Stimulated activated effector memory CD8-positive, alpha-beta T cell treated with anti-CD3 and anti-CD28 coated beads, Interleukin-12 subunit alpha, Interleukin-12 subunit beta, amount 100 ng/mL, for 72 hours (primary cell): ENCODE measurements at regions not wholly inside any gene's neighbourhood (a gene's known extent, or its start where the extent isn't known, plus 50 kb on each side); places are given as distances from the start of the nearest gene placed in this dataset.
A peak's percentile ranks its signal among the peaks of the same experiment; 100 is the strongest.
"Not testable (repeated sequence)": the region's sequence is repeated elsewhere in the genome, so short reads cannot be mapped to it uniquely, and the experiment has no call there.

Experiments
- ATAC-seq: fragments of 150-1000 bp; cut with Tn5 transposase; 2 replicates; pipeline ENCODE4 v1.10.0; 2021
- DNase-seq, 2 donors: peaks; one replicate each; pipeline ENCODE4 v3.0.0; 2021 to 2022; ENCODE audit warnings: low spot score in 2 of 2
- H3K27ac Mint-ChIP-seq: one replicate; pipeline ENCODE4 v1.8.0; 2022; ENCODE audit warnings: mild to moderate bottlenecking, mixed read lengths
- H3K36me3 Mint-ChIP-seq: one replicate; pipeline ENCODE4 v1.8.0; 2022; ENCODE audit warnings: mild to moderate bottlenecking, mixed read lengths
- H3K4me1 Mint-ChIP-seq: one replicate; pipeline ENCODE4 v1.8.0; 2022; ENCODE audit warnings: mixed read lengths
- H3K4me3 Mint-ChIP-seq: one replicate; pipeline ENCODE4 v1.8.0; 2022; ENCODE audit warnings: mild to moderate bottlenecking, mixed read lengths
- H3K9me3 Mint-ChIP-seq: one replicate; pipeline ENCODE4 v1.8.0; 2022; ENCODE audit warnings: mixed read lengths

GRCh38 chr2:39922679-39923405 lies 143.8 kb upstream of the THUMPD2 start:
- Mint-ChIP-seq H3K9me3 (no peaks in the 10 kb centered on the region), H3K4me1 (peaks cover 6% of the 10 kb centered on the region), H3K4me3 (no peak overlapping the region), H3K36me3 (no peaks in the 10 kb centered on the region), H3K27ac (no peak overlapping the region)
- DNase-seq (no peak), ATAC-seq (no peak)

GRCh38 chr2:39920307-39920801 lies 141.3 kb upstream of the THUMPD2 start:
- Mint-ChIP-seq H3K4me1 (peaks cover 6% of the 10 kb centered on the region), H3K9me3 (no peaks in the 10 kb centered on the region), H3K36me3 (no peaks in the 10 kb centered on the region), H3K4me3 (no peak overlapping the region), H3K27ac (no peak overlapping the region)
- DNase-seq (no peak), ATAC-seq (peak; percentile 48)

- peaks cover 6% of the 10 kb centered on the region for H3K4me1 Mint-ChIP-seq
- no peaks in the 10 kb centered on the region for H3K9me3 Mint-ChIP-seq
- H3K27ac Mint-ChIP-seq: no peak overlapping the region
- DNase-seq: no peak
- peak; percentile 75 for ATAC-seq
- no peak overlapping the region for H3K4me3 Mint-ChIP-seq
- H3K36me3 Mint-ChIP-seq: no peaks in the 10 kb centered on the region
Measured at GRCh38 chr2:39919511-39920306, 140.7 kb upstream of the THUMPD2 start.

GRCh38 chr2:39918886-39919285 lies 139.8 kb upstream of the THUMPD2 start:
- ATAC-seq (no peak), DNase-seq (no peak)
- Mint-ChIP-seq H3K36me3 (no peaks in the 10 kb centered on the region), H3K4me3 (no peak overlapping the region), H3K4me1 (peaks cover 6% of the 10 kb centered on the region), H3K9me3 (no peaks in the 10 kb centered on the region), H3K27ac (no peak overlapping the region)

- not testable (repeated sequence) for H3K9me3 Mint-ChIP-seq, H3K36me3 Mint-ChIP-seq, DNase-seq, H3K4me3 Mint-ChIP-seq, H3K27ac Mint-ChIP-seq, H3K4me1 Mint-ChIP-seq, ATAC-seq
Measured at GRCh38 chr2:39917371-39917770, 138.3 kb upstream of the THUMPD2 start.

- no peak for ATAC-seq
- Mint-ChIP-seq H3K36me3 (no peaks in the 10 kb centered on the region), H3K4me1 (peaks cover 6% of the 10 kb centered on the region), H3K9me3 (no peaks in the 10 kb centered on the region), H3K4me3 (no peak overlapping the region), H3K27ac (no peak overlapping the region)
- no peak for DNase-seq
Measured at GRCh38 chr2:39914949-39915348, 135.9 kb upstream of the THUMPD2 start.

GRCh38 chr2:39913648-39914461 lies 134.8 kb upstream of the THUMPD2 start:
- no peaks in the 10 kb centered on the region for H3K4me1 Mint-ChIP-seq
- H3K27ac Mint-ChIP-seq: no peak overlapping the region
- DNase-seq: no peak
- no peaks in the 10 kb centered on the region for H3K36me3 Mint-ChIP-seq
- ATAC-seq: peak; percentile 44
- H3K9me3 Mint-ChIP-seq: no peaks in the 10 kb centered on the region
- no peak overlapping the region for H3K4me3 Mint-ChIP-seq

- no peaks in the 10 kb centered on the region for H3K4me1 Mint-ChIP-seq
- no peak overlapping the region for H3K27ac Mint-ChIP-seq
- H3K36me3 Mint-ChIP-seq: no peaks in the 10 kb centered on the region
- no peaks in the 10 kb centered on the region for H3K9me3 Mint-ChIP-seq
- H3K4me3 Mint-ChIP-seq: no peak overlapping the region
- peak; percentile 80 for ATAC-seq
- no peak for DNase-seq
Measured at GRCh38 chr2:39902103-39902502, 123.0 kb upstream of the THUMPD2 start.

GRCh38 chr2:39898934-39899333 lies 119.9 kb upstream of the THUMPD2 start:
- no peaks in the 10 kb centered on the region for H3K4me1 Mint-ChIP-seq
- H3K36me3 Mint-ChIP-seq: no peaks in the 10 kb centered on the region
- no peaks in the 10 kb centered on the region for H3K9me3 Mint-ChIP-seq
- no peak overlapping the region for H3K4me3 Mint-ChIP-seq
- no peak for ATAC-seq
- no peak overlapping the region for H3K27ac Mint-ChIP-seq
- DNase-seq: no peak

GRCh38 chr2:39897273-39897672 lies 118.2 kb upstream of the THUMPD2 start:
- Mint-ChIP-seq H3K4me1 (no peaks in the 10 kb centered on the region), H3K4me3 (no peak overlapping the region), H3K36me3 (no peaks in the 10 kb centered on the region), H3K9me3 (no peaks in the 10 kb centered on the region), H3K27ac (no peak overlapping the region)
- DNase-seq (no peak), ATAC-seq (no peak)

GRCh38 chr2:39894082-39894481 lies 115.0 kb upstream of the THUMPD2 start:
- ATAC-seq: no peak
- H3K4me1 Mint-ChIP-seq: no peaks in the 10 kb centered on the region

GRCh38 chr2:39893616-39894015 lies 114.6 kb upstream of the THUMPD2 start:
- no peak for DNase-seq
- no peaks in the 10 kb centered on the region for H3K36me3 Mint-ChIP-seq
- no peaks in the 10 kb centered on the region for H3K4me1 Mint-ChIP-seq
- H3K9me3 Mint-ChIP-seq: no peaks in the 10 kb centered on the region
- no peak overlapping the region for H3K27ac Mint-ChIP-seq
- no peak overlapping the region for H3K4me3 Mint-ChIP-seq
- ATAC-seq: no peak

More at GRCh38 chr2:39894082-39894481, 115.0 kb upstream of the THUMPD2 start:
- Mint-ChIP-seq H3K27ac (no peak overlapping the region), H3K9me3 (no peaks in the 10 kb centered on the region), H3K4me3 (no peak overlapping the region), H3K36me3 (no peaks in the 10 kb centered on the region)
- DNase-seq: no peak

- DNase-seq (no peak), ATAC-seq (no peak)
- Mint-ChIP-seq H3K4me1 (no peaks in the 10 kb centered on the region), H3K9me3 (peaks cover 4% of the 10 kb centered on the region), H3K4me3 (no peak overlapping the region), H3K36me3 (no peaks in the 10 kb centered on the region), H3K27ac (no peak overlapping the region)
Measured at GRCh38 chr2:39881948-39882347, 102.9 kb upstream of the THUMPD2 start.

- H3K27ac Mint-ChIP-seq: no peak overlapping the region
- no peak for ATAC-seq
- no peak overlapping the region for H3K4me3 Mint-ChIP-seq
- DNase-seq: no peak
- no peaks in the 10 kb centered on the region for H3K36me3 Mint-ChIP-seq
- H3K9me3 Mint-ChIP-seq: peaks cover 4% of the 10 kb centered on the region
- H3K4me1 Mint-ChIP-seq: no peaks in the 10 kb centered on the region
Measured at GRCh38 chr2:39881494-39881893, 102.4 kb upstream of the THUMPD2 start.

- not testable (repeated sequence) for H3K36me3 Mint-ChIP-seq, ATAC-seq, DNase-seq, H3K4me3 Mint-ChIP-seq, H3K27ac Mint-ChIP-seq, H3K4me1 Mint-ChIP-seq, H3K9me3 Mint-ChIP-seq
Measured at GRCh38 chr2:39879001-39879400, 99.9 kb upstream of the THUMPD2 start.
